ENCODE measurements at regions not wholly inside any gene's neighbourhood (a gene's known extent, or its start where the extent isn't known, plus 50 kb on each side); places are given as distances from the start of the nearest gene placed in this dataset.
A peak's percentile ranks its signal among the peaks of the same experiment; 100 is the strongest.

DNA sequence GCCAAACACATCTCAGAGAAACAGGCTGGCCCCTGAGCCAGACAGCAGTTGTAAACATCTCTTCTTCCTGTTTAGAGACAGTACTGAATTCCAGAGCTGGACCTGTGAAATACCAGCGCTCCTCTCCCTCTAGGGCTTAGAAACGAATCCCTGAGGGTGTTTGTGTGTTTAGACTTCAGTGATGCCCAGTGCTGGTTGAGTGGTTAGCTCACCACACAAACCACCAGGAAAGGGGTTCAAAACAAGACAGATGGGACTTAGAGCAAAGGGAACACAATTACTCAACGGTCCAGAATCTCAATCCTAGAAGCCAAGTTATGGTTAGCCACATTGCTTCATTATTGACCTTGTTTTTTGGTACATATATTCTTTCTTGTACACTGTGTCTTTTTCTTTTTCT is 108.7 kb upstream of the TMEM170B start (continued):
- TF ChIP-seq ZNF101 (CRISPR knock-in tag; IDR thresholded peaks at IDR 0.05; ENCODE audit: borderline replicate concordance, low read depth), result no peak
- TF ChIP-seq ZNF337 (CRISPR knock-in tag; IDR thresholded peaks at IDR 0.05; ENCODE audit: borderline replicate concordance, low read depth), result no peak
- peak; percentile 93 for TF ChIP-seq ETV5 (CRISPR knock-in tag; IDR thresholded peaks at IDR 0.05; ENCODE audit: borderline replicate concordance)
- no peak for TF ChIP-seq RFX3 (CRISPR knock-in tag; IDR thresholded peaks at IDR 0.05)
- no peak for TF ChIP-seq ZNF615 (CRISPR knock-in tag; IDR thresholded peaks at IDR 0.05; ENCODE audit: borderline replicate concordance)
- TF ChIP-seq ZNF687 (CRISPR knock-in tag; IDR thresholded peaks at IDR 0.05), result no peak
- TF ChIP-seq SP5 (CRISPR knock-in tag; IDR thresholded peaks at IDR 0.05; ENCODE audit: borderline replicate concordance, low read depth), result no peak
- no peak for TF ChIP-seq SRSF4 (IDR thresholded peaks at IDR 0.05; ENCODE audit: low read depth, low read length, poor library complexity, severe bottlenecking)
- no peak for TF ChIP-seq WIZ (CRISPR knock-in tag; IDR thresholded peaks at IDR 0.05)
- no peak for TF ChIP-seq FOXP1 (IDR thresholded peaks at IDR 0.05)
- peak; percentile 96 for TF ChIP-seq FOXP1 (CRISPR knock-in tag; IDR thresholded peaks at IDR 0.05)
- no peak for TF ChIP-seq ZNF569 (CRISPR knock-in tag; IDR thresholded peaks at IDR 0.05; ENCODE audit: borderline replicate concordance)
- TF ChIP-seq MIER3 (CRISPR knock-in tag; IDR thresholded peaks at IDR 0.05; ENCODE audit: borderline replicate concordance), result no peak; the same call in 1 of the 2 replicates
- TF ChIP-seq ZNF713 (CRISPR knock-in tag; IDR thresholded peaks at IDR 0.05), result no peak
- no peak for TF ChIP-seq NFAT5 (CRISPR knock-in tag; IDR thresholded peaks at IDR 0.05)
- no peak for TF ChIP-seq GLI4 (CRISPR knock-in tag; IDR thresholded peaks at IDR 0.05; ENCODE audit: borderline replicate concordance)
- TF ChIP-seq GPN1 (CRISPR knock-in tag; IDR thresholded peaks at IDR 0.05; ENCODE audit: borderline replicate concordance), result no peak
- TF ChIP-seq MTF2 (CRISPR knock-in tag; IDR thresholded peaks at IDR 0.05; ENCODE audit: borderline replicate concordance), result no peak
- no peak for TF ChIP-seq ZNF180 (CRISPR knock-in tag; IDR thresholded peaks at IDR 0.05; ENCODE audit: borderline replicate concordance, low read depth)
- TF ChIP-seq ZNF784 (CRISPR knock-in tag; IDR thresholded peaks at IDR 0.05; ENCODE audit: borderline replicate concordance), result no peak
- no peak for TF ChIP-seq MED8 (CRISPR knock-in tag; IDR thresholded peaks at IDR 0.05; ENCODE audit: insufficient replicate concordance)
- TF ChIP-seq NRL (CRISPR knock-in tag; IDR thresholded peaks at IDR 0.05; ENCODE audit: borderline replicate concordance), result no peak

All from HepG2 (cell line).